ENCODE measurements at regions not wholly inside any gene's neighbourhood (a gene's known extent, or its start where the extent isn't known, plus 50 kb on each side); places are given as distances from the start of the nearest gene placed in this dataset.

DNA sequence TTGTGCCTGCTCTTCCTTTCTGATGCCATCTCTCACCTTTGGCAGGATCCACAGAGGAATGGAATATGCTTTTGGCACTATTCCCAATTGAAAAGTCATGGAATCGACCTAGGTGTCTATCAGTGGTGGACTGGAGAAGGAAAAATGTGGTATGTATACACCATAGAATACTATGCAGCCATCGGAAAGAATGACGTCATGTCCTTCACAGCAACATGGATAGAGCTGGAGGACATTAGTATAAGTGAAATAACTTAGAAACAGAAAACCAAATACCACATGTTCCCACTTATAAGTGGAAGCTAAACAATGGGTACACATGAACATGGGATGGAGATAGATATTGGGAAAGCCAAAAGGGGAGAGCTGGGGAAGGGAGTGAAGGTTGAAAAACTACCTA lies 58.3 kb upstream of the SMIM31 start:
- TF ChIP-seq CTCF (IDR thresholded peaks at IDR 0.05): no peak
- no peak for TF ChIP-seq POLR2A (IDR thresholded peaks at IDR 0.05)

All from stomach (tissue), 4 donors.